Hepatocyte (in vitro differentiated cells): ENCODE measurements at regions not wholly inside any gene's neighbourhood (a gene's known extent, or its start where the extent isn't known, plus 50 kb on each side); places are given as distances from the start of the nearest gene placed in this dataset.

Source experiments
- CTCF ChIP-seq: fragments of 200-600 bp; sonication (generic); IDR thresholded peaks from 2 replicates; pipeline ENCODE4 v1.5.1; 2016; ENCODE audit warnings: antibody characterized with exemption, mild to moderate bottlenecking; ENCODE audit not compliant: poor library complexity
- EZH2 ChIP-seq: fragments of 200-600 bp; sonication (generic); IDR thresholded peaks from 2 replicates; pipeline ENCODE4 v1.6.1; 2016; ENCODE audit warnings: antibody characterized with exemption, mild to moderate bottlenecking, borderline replicate concordance

- TF ChIP-seq CTCF (no peak), EZH2 (no peak)
Observed at GRCh38 chr22:48357196-48357595, 1470.5 kb downstream of the BRD1 start.
